ENCODE measurements at regions not wholly inside any gene's neighbourhood (a gene's known extent, or its start where the extent isn't known, plus 50 kb on each side); places are given as distances from the start of the nearest gene placed in this dataset.

DNA sequence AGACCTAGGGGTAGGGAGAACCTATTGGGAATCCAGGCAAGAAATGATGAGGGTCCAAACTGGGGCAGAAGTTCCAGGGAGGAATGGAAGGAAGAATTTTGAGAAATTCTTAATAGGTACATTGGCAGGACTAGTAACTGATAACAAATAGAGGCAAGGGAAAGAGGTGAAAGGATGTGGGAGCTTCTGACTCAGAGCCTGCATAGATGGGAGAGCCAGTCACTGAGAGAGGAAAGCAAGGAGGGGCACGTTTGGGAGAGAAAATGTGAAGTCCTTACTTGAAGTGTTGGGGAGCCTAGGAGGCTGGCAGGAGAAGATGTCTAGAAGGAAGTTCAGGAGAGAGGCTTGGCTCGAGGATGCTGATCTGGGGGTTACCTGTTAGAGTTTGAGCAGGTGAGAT is 104.6 kb upstream of the NCAM1 start:
- TF ChIP-seq ZNF384 (IDR thresholded peaks at IDR 0.05) (no peak), HDGF (IDR thresholded peaks at IDR 0.05; ENCODE audit: borderline replicate concordance) (no peak)
